BLaER1 (cell line): ENCODE measurements at regions not wholly inside any gene's neighbourhood (a gene's known extent, or its start where the extent isn't known, plus 50 kb on each side); places are given as distances from the start of the nearest gene placed in this dataset.

Experiments
- H3K27ac ChIP-seq: shearing (Covaris generic); formaldehyde crosslinking; 2 replicates; pipeline ENCODE4 v1.8.1; 2022
- H3K27me3 ChIP-seq: shearing (Covaris generic); formaldehyde crosslinking; 2 replicates; pipeline ENCODE4 v1.8.1; 2022
- H3K36me3 ChIP-seq: shearing (Covaris generic); formaldehyde crosslinking; 2 replicates; pipeline ENCODE4 v1.8.1; 2022
- H3K4me1 ChIP-seq: shearing (Covaris generic); formaldehyde crosslinking; 2 replicates; pipeline ENCODE4 v1.8.1; 2022
- H3K4me2 ChIP-seq: shearing (Covaris generic); formaldehyde crosslinking; 2 replicates; pipeline ENCODE4 v1.8.1; 2022
- H3K4me3 ChIP-seq: shearing (Covaris generic); formaldehyde crosslinking; 2 replicates; pipeline ENCODE4 v1.8.1; 2022
- H3K9ac ChIP-seq: shearing (Covaris generic); formaldehyde crosslinking; 2 replicates; pipeline ENCODE4 v1.8.1; 2022
- H3K9me3 ChIP-seq: shearing (Covaris generic); formaldehyde crosslinking; 2 replicates; pipeline ENCODE4 v1.8.1; 2022
- H4K20me1 ChIP-seq: shearing (Covaris generic); formaldehyde crosslinking; 2 replicates; pipeline ENCODE4 v1.8.1; 2022
- Cebpa-rat ChIP-seq: shearing (Covaris generic); IDR thresholded peaks from 2 replicates; pipeline ENCODE4 v1.8.1; 2022

DNA sequence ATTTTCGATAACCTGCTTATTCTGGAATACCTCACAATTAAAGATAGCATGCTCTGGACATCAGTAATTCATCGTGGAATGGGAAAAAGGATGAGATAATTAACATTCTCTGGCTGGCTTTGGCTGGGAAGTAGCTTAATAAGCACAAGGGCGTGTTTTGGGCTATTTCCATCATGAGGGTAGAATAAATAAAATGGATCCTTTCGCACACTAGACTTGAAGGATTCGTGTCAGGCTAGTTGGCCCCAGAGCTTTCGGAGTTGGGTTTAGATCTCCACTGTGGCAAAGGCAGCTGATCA is 151.2 kb upstream of the ADRA1B start:
- H3K27me3 ChIP-seq, result no peaks in the 10 kb centered on the region
- peaks cover 32% of the 10 kb centered on the region for H3K4me1 ChIP-seq
- H4K20me1 ChIP-seq, result no peaks in the 10 kb centered on the region
- no peak overlapping the region for H3K9ac ChIP-seq
- H3K4me3 ChIP-seq, result no peak overlapping the region
- peak overlapping the region; percentile 47; the same call in 1 of the 2 replicates for H3K4me2 ChIP-seq
- no peak overlapping the region for H3K27ac ChIP-seq
- H3K9me3 ChIP-seq, result 0 out of 2 replicates have a peak, but pooled peaks cover under 1% of the 10 kb centered on the region
- TF ChIP-seq Cebpa-rat, result no peak
- no peaks in the 10 kb centered on the region for H3K36me3 ChIP-seq

DNA sequence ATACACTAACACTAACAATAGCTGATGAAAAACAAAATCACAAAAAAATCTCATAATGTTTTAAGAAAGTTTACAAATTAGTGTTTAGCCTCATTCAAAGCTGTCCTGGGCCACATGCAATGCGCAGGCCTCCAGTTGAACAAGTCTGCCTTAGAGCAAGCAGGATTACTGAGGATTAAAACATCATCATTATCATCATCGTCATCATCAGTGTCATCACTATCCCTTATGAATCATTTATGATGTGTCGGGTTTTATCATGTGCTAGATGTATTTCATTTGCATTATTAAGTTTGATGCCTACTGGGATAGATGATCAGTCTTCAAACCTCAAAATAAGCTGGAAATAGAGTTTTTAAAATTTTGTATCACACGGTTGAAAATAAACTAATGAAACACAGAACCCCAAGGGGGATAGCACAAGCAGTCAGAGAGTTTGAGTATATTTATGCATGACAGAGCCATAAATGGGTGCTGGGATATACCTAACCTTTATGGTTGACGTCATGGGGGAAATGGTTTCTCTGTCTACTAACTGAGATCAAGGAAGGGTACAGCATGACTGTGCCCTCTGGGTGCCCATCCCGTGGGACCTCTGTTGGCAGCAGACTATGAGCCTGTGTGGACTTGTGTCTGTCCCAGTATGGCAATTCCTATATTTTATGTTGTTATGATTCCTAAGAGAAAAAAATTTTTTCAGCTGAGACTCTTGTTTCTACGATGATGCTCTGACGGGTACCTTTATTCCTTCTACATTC is 150.3 kb upstream of the ADRA1B start:
- Histone ChIP-seq H3K9me3 (0 out of 2 replicates have a peak, but pooled peaks cover 4% of the 10 kb centered on the region), H3K27me3 (no peaks in the 10 kb centered on the region), H4K20me1 (no peaks in the 10 kb centered on the region), H3K9ac (no peak overlapping the region), H3K4me2 (peak overlapping the region; percentile 56), H3K27ac (no peak overlapping the region), H3K4me3 (no peak overlapping the region), H3K36me3 (no peaks in the 10 kb centered on the region), H3K4me1 (peaks cover 32% of the 10 kb centered on the region)
- no peak for TF ChIP-seq Cebpa-rat

DNA sequence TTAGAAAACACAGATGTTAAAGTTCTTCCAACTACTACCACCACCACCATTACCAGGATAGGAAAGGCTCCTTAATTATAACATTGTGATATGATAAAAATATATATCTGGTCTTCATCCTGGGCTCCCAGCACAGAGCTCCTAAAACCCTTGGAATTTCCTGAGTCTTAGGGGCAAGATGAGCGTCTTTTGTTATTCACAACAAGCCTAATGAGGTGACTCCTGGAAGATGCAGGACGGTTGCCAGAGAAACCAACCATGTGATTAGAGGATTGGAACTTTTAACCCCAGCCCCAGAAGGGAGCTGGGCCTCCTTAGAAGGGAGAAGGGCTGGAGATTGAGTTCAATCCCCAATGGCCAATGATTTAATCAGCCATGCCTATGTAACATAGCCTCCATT is 148.0 kb upstream of the ADRA1B start:
- Histone ChIP-seq H3K9me3 (0 out of 2 replicates have a peak, but pooled peaks cover 4% of the 10 kb centered on the region), H3K9ac (no peak overlapping the region), H3K36me3 (no peaks in the 10 kb centered on the region), H3K27ac (no peak overlapping the region), H3K4me3 (no peak overlapping the region), H3K4me1 (peaks cover 40% of the 10 kb centered on the region), H3K27me3 (no peaks in the 10 kb centered on the region), H3K4me2 (no peak overlapping the region), H4K20me1 (no peaks in the 10 kb centered on the region)
- TF ChIP-seq Cebpa-rat, result no peak

DNA sequence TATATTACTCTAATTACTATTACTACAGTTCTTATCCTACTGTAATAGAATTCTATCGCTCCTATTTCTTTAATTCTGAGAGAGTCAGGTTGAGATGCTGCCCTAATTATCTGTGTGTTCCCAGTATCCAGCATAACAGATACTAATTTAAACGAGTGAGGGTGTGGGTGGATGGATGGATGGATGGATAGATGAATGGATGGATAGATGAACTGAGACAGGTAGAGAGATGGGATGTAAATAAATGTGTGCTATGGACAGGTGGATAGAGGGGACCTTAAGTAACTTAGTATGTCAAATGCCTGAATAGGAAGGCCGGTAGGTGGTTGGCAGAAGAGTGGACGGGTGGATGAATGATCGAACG is 143.6 kb upstream of the ADRA1B start:
- no peaks in the 10 kb centered on the region for H4K20me1 ChIP-seq
- H3K4me2 ChIP-seq, result peak overlapping the region; percentile 99
- H3K27ac ChIP-seq, result no peak overlapping the region; the same call in 1 of the 2 replicates
- H3K9me3 ChIP-seq, result 0 out of 2 replicates have a peak, but pooled peaks cover 4% of the 10 kb centered on the region
- H3K9ac ChIP-seq, result 0 out of 2 replicates have a peak overlapping the region, but pooled peaks have one; percentile 64
- no peaks in the 10 kb centered on the region for H3K36me3 ChIP-seq
- peaks cover 4% of the 10 kb centered on the region; the same call in 1 of the 2 replicates for H3K27me3 ChIP-seq
- H3K4me1 ChIP-seq, result peaks cover 14% of the 10 kb centered on the region
- peak overlapping the region; percentile 64 for H3K4me3 ChIP-seq
- TF ChIP-seq Cebpa-rat, result no peak

DNA sequence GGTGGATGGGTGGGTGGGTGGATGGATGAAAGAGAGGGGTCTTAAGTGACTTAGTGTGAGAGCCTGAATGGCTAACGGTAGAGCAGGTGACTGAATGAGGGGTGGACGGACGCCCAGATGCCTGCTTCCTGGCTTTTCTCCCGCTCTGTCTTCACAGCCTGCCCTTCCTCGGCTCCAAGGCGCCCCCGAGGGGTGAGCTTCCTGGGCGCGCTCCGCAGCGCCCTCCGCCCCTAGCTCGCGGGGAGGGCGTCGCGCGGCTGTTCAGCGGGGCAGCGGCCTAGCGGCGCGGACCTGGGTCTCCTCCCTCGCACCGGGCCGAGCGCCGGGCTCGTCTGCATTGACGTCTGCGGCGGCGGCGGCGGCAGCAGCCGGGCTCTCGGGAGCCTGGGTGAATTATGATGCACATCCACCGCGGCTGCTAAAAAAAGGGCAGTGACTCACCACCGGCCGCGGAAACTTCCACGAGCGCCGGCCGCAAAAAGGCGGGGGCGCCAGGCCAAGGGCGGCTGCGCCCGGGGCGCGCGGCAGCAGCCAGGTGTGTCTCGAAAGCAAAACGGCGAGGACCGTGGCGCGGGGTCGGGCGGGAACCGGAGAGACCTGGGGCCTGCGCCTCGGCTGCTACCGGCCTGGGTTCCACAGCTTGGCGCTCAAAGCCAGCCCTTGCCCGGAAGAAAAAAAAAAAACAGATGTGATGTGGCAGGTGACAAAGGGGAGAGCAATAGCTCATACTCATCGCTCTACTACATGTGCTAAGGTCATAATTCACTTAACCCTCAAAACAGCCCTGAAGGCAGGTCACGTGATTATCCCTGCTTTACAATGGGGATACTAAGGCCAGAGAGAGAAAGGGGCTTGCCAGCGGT is 143.0 kb upstream of the ADRA1B start:
- Histone ChIP-seq H3K36me3 (no peaks in the 10 kb centered on the region), H3K4me1 (peaks cover 14% of the 10 kb centered on the region), H4K20me1 (no peaks in the 10 kb centered on the region), H3K4me3 (peak overlapping the region; percentile 64), H3K9me3 (0 out of 2 replicates have a peak, but pooled peaks cover 4% of the 10 kb centered on the region), H3K9ac (peak overlapping the region; percentile 64), H3K27ac (peak overlapping the region; percentile 59), H3K4me2 (peak overlapping the region; percentile 99), H3K27me3 (peaks cover 4% of the 10 kb centered on the region; the same call in 1 of the 2 replicates)
- no peak for TF ChIP-seq Cebpa-rat

DNA sequence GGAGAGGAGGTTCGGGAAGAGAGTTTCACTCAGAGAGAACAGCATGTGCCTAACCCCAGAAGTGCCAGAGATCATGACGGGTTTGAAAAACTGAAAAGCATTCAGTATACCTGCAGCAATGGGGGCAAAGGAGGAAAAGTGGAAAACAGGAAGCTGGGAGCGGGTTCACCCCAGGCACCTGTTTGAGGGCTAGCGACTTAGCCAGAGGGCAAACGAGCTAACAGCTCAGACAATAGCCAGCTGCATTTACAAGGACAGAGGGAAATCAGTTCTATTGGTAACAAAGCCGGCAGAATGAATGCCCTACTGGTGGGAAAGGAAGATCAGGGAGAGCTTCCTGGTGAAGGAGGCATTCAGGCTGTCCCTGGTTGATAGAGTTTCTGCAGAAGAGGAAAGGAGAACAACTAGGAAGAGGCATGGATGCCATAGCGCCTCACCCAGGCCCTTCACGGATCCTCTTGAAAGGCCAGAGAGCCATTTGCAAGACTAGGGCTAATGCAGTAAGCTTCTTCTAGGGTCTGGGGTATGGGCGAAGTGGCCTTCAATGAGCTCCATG is 141.7 kb upstream of the ADRA1B start:
- no peak overlapping the region for H3K4me2 ChIP-seq
- H3K9ac ChIP-seq, result no peak overlapping the region
- no peak for TF ChIP-seq Cebpa-rat
- H4K20me1 ChIP-seq, result no peaks in the 10 kb centered on the region
- no peaks in the 10 kb centered on the region for H3K36me3 ChIP-seq
- H3K27me3 ChIP-seq, result peaks cover 4% of the 10 kb centered on the region; the same call in 1 of the 2 replicates
- H3K4me3 ChIP-seq, result no peak overlapping the region
- 0 out of 2 replicates have a peak, but pooled peaks cover 4% of the 10 kb centered on the region for H3K9me3 ChIP-seq
- H3K4me1 ChIP-seq, result peaks cover 14% of the 10 kb centered on the region
- no peak overlapping the region for H3K27ac ChIP-seq

DNA sequence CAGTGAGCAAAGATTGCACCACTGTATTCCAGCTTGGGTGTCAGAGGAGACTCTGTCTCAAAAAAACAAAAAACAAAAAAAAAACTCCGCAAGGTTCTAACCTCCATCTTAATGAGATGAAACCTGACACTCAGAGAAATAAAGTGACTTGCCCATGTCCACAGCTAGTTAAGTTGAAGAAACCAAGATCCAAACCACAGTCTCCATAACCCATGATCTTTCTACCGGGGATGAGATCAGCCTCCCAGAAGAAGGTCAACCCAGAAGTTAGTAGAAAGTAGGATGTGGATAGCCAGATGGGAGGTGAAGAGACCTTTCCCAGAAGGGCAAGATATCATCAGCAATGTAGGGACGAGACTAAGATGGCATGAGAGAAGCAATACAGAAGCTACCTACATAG is 140.4 kb upstream of the ADRA1B start:
- H3K4me2 ChIP-seq, result no peak overlapping the region
- peaks cover 14% of the 10 kb centered on the region for H3K4me1 ChIP-seq
- no peak overlapping the region for H3K27ac ChIP-seq
- no peak overlapping the region for H3K9ac ChIP-seq
- H3K27me3 ChIP-seq, result peaks cover 4% of the 10 kb centered on the region; the same call in 1 of the 2 replicates
- no peak for TF ChIP-seq Cebpa-rat
- no peak overlapping the region for H3K4me3 ChIP-seq
- H4K20me1 ChIP-seq, result no peaks in the 10 kb centered on the region
- no peaks in the 10 kb centered on the region for H3K9me3 ChIP-seq
- H3K36me3 ChIP-seq, result no peaks in the 10 kb centered on the region

DNA sequence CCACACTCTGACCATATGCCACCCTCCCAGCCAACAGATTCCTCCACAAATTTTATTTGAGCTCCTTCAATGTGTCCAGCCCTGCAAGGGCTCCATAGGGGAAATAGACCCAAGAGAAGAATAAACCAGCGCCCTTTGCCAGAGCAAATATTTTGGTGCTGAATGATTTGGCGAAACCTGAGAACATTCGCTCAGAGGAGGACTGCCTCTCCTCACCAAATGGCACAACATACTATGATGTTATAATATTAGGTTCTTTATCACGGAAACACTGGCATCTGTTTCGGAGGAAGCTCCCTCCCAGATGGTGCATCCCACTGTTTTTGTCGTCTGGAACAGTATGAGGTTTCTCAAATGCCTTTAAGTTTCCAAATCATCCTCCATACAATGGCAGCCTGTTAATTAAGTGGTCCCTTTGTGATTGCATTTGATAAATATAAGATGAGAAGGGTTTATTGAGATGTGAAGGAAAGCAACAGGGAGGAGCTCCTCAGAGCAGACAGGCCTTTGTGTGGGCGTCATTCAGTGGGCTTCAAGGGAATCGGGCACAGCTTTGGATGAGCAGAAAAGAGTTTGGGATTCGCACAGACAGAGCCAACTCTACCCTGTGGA is 139.1 kb upstream of the ADRA1B start:
- Histone ChIP-seq H3K4me3 (no peak overlapping the region), H3K27ac (no peak overlapping the region), H3K36me3 (no peaks in the 10 kb centered on the region), H3K9me3 (no peaks in the 10 kb centered on the region), H3K27me3 (peaks cover 4% of the 10 kb centered on the region; the same call in 1 of the 2 replicates), H4K20me1 (no peaks in the 10 kb centered on the region), H3K4me1 (peaks cover 14% of the 10 kb centered on the region), H3K9ac (no peak overlapping the region), H3K4me2 (no peak overlapping the region)
- TF ChIP-seq Cebpa-rat, result no peak

DNA sequence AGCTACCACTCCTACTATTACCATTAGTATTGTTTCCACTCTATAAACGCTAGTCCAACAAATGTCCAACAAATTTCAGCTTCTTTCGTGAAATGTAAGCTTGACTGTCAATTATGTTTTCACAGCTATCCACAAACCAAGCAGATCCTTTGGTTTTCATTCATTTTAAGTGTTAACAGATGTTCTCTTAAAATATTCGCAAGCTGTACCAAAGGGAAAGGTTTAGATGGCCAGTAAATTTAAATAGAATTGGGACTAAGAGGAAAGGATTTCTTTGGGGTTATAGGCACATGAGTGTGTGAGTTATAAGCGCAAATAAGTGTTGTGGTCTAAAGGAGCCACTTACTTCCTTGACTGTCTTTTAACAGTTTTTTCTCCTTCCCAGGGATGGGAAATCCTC is 136.8 kb upstream of the ADRA1B start:
- Histone ChIP-seq H3K36me3 (no peaks in the 10 kb centered on the region), H3K4me3 (no peak overlapping the region), H3K4me1 (no peaks in the 10 kb centered on the region), H3K9me3 (no peaks in the 10 kb centered on the region), H3K9ac (no peak overlapping the region), H3K4me2 (no peak overlapping the region), H3K27ac (no peak overlapping the region), H4K20me1 (no peaks in the 10 kb centered on the region), H3K27me3 (no peaks in the 10 kb centered on the region)
- TF ChIP-seq Cebpa-rat, result no peak
